K562 (cell line): ENCODE measurements at regions not wholly inside any gene's neighbourhood (a gene's known extent, or its start where the extent isn't known, plus 50 kb on each side); places are given as distances from the start of the nearest gene placed in this dataset.
"Not testable (repeated sequence)": the region's sequence is repeated elsewhere in the genome, so short reads cannot be mapped to it uniquely, and the experiment has no call there.

ENCODE experiments used
- HNRNPL ChIP-seq: fragments of 200-400 bp; formaldehyde crosslinking; IDR thresholded peaks from 2 replicates; pipeline ENCODE4 v1.6.1; 2017; ENCODE audit warnings: low read depth, mild to moderate bottlenecking, low read length
- RAD21 ChIP-seq, 2 experiments: fragments of 250-450 bp in 1 of 2; fragments of 450-650 bp in 1 of 2; sonication (Bioruptor Pico) in 1 of 2; formaldehyde crosslinking in 1 of 2; IDR thresholded peaks in 1 of 2; conservative IDR thresholded peaks in 1 of 2; 2 replicates each; pipeline versions ENCODE4 v1.4.0 to v1.8.0; 2020 to 2022; ENCODE audit warnings: mild to moderate bottlenecking in 2 of 2, moderate library complexity in 1 of 2
- ZBTB40 ChIP-seq, 2 experiments: fragments of 450-650 bp in 1 of 2; sonication (generic) in 1 of 2; formaldehyde crosslinking in 1 of 2; IDR thresholded peaks; 2 replicates each; pipeline versions ENCODE4 v1.7.1 to v1.9.0; 2016 to 2022; ENCODE audit warnings: inconsistent platforms in 1 of 2, mild to moderate bottlenecking in 1 of 2, missing genetic modification reagents in 1 of 2

- TF ChIP-seq RAD21 (CRISPR knock-in tag; conservative IDR thresholded peaks at IDR 0.05 in 1 of 2, IDR thresholded peaks at IDR 0.05 in 1 of 2); HNRNPL; ZBTB40 (IDR thresholded peaks at IDR 0.05); ZBTB40 (CRISPR knock-in tag; IDR thresholded peaks at IDR 0.05): not testable (repeated sequence)
Observed at GRCh38 chr11:67873223-67873622, 130.7 kb downstream of the UNC93B1 start.
